ENCODE measurements at regions not wholly inside any gene's neighbourhood (a gene's known extent, or its start where the extent isn't known, plus 50 kb on each side); places are given as distances from the start of the nearest gene placed in this dataset.

DNA sequence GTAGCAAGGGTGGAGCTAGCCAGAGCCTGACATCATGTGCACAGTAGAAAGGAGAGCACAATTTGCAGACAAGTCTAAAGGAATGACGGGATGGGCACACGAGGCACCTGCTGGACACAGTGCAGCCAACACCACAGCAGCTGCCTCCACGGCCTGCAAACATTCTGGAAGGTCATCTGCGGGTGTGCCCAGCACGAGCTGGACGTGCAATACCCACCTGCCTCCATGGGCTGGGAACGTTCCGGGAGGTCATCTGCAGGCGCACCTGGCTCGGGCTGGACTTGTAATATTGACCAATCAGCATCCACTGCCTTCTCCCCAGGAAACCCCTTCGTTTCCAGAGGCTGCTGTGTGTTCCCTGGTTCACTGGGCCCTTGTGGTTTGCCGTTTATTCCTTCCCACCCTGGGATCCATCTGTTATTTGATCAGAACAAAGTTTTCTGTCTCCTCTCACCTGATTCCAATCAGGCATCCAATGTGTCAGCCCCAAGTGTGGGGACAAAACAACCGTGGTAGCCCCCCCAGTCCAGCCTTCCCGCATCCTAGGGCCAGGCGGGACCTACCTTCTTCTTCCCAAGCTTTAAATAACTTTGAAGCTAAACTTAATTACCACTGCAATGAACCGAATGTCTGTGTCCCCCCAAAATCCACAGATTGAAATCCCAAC is 243.4 kb upstream of the PPP2R2D start:
- Mint-ChIP-seq H3K4me1 (no peaks in the 10 kb centered on the region), H3K27me3 (ENCODE audit: low read depth in 3 of 3) (peaks cover 7 to 14% (median 8%) of the 10 kb centered on the region in 3 donors), H3K9me3 (peaks cover 1 to 4% (median 2%) of the 10 kb centered on the region in 7 donors), H3K27ac (no peak overlapping the region), H3K4me3 (no peak overlapping the region), H3K36me3 (no peaks in the 10 kb centered on the region)
- Histone ChIP-seq H3K4me3 (replicated peaks in 1 of 3; ENCODE audit: low read depth in 2 of 3, low read length in 3 of 3) (no peak overlapping the region), H2AFZ (ENCODE audit: insufficient read depth, low read depth, low read length, poor library complexity, severe bottlenecking) (no peak overlapping the region), H3K27me3 (ENCODE audit: control insufficient read depth in 2 of 2, insufficient read depth in 2 of 2, low read length in 2 of 2) (peaks cover 0 to 6% of the 10 kb centered on the region in 2 donors), H3K4me2 (replicated peaks; ENCODE audit: extremely low read depth, low read length, poor library complexity, severe bottlenecking) (no peak overlapping the region), H3K27ac (ENCODE audit: low read depth in 1 of 2, low read length in 2 of 2) (no peak overlapping the region), H3K4me1 (ENCODE audit: control insufficient read depth in 1 of 2, insufficient read depth in 2 of 2, low read length in 2 of 2) (no peaks in the 10 kb centered on the region), H3K9ac (ENCODE audit: insufficient read depth, low read length, poor library complexity, severe bottlenecking) (no peak overlapping the region), H4K20me1 (ENCODE audit: insufficient read depth, low read length) (no peaks in the 10 kb centered on the region), H3K79me2 (ENCODE audit: insufficient read depth, low read length) (no peaks in the 10 kb centered on the region), H3K9me3 (replicated peaks in 1 of 2; ENCODE audit: control insufficient read depth in 1 of 2, insufficient read depth in 1 of 2, low read length in 2 of 2) (no peaks in the 10 kb centered on the region), H3K36me3 (replicated peaks in 1 of 2; ENCODE audit: control insufficient read depth in 1 of 2, insufficient read depth in 2 of 2, low read length in 2 of 2) (no peaks in the 10 kb centered on the region)
- TF ChIP-seq, protein P1, sequence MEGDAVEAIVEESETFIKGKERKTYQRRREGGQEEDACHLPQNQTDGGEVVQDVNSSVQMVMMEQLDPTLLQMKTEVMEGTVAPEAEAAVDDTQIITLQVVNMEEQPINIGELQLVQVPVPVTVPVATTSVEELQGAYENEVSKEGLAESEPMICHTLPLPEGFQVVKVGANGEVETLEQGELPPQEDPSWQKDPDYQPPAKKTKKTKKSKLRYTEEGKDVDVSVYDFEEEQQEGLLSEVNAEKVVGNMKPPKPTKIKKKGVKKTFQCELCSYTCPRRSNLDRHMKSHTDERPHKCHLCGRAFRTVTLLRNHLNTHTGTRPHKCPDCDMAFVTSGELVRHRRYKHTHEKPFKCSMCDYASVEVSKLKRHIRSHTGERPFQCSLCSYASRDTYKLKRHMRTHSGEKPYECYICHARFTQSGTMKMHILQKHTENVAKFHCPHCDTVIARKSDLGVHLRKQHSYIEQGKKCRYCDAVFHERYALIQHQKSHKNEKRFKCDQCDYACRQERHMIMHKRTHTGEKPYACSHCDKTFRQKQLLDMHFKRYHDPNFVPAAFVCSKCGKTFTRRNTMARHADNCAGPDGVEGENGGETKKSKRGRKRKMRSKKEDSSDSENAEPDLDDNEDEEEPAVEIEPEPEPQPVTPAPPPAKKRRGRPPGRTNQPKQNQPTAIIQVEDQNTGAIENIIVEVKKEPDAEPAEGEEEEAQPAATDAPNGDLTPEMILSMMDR (IDR thresholded peaks at IDR 0.05), result no peak
- WGBS (ENCODE audit: insufficient coverage), result 79% methylated on average over 13 of the region's 16 CpGs
- intact Hi-C loops (cut with micrococcal nuclease), result no loop called here
- DNase-seq, result no peak

DNA sequence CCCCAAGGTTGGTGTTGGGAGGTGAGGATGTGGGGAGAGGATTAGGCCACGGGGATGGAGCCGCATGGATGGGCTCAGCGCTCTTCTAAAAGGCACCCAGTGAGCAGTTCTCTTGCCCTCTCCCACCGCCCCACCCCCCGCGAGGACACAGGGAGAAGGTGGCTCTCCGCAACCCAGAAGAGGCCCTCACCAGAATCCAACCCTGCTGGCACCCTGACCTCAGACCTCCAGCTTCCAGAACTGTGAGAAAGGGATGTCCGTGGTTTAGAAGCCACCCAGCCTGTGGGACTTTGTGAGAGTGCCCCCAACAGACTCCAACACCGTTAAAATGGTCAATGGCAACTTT is 242.8 kb upstream of the PPP2R2D start:
- H3K4me3 Mint-ChIP-seq, result no peak overlapping the region
- Histone ChIP-seq H3K36me3 (replicated peaks in 1 of 2; ENCODE audit: control insufficient read depth in 1 of 2, insufficient read depth in 2 of 2, low read length in 2 of 2) (no peaks in the 10 kb centered on the region), H2AFZ (ENCODE audit: insufficient read depth, low read depth, low read length, poor library complexity, severe bottlenecking) (no peak overlapping the region), H4K20me1 (ENCODE audit: insufficient read depth, low read length) (no peaks in the 10 kb centered on the region), H3K4me3 (replicated peaks in 1 of 3; ENCODE audit: low read depth in 2 of 3, low read length in 3 of 3) (no peak overlapping the region), H3K9ac (ENCODE audit: insufficient read depth, low read length, poor library complexity, severe bottlenecking) (no peak overlapping the region), H3K4me1 (ENCODE audit: control insufficient read depth in 1 of 2, insufficient read depth in 2 of 2, low read length in 2 of 2) (no peaks in the 10 kb centered on the region), H3K27ac (ENCODE audit: low read depth in 1 of 2, low read length in 2 of 2) (no peak overlapping the region), H3K4me2 (replicated peaks; ENCODE audit: extremely low read depth, low read length, poor library complexity, severe bottlenecking) (no peak overlapping the region), H3K9me3 (replicated peaks in 1 of 2; ENCODE audit: control insufficient read depth in 1 of 2, insufficient read depth in 1 of 2, low read length in 2 of 2) (no peaks in the 10 kb centered on the region), H3K79me2 (ENCODE audit: insufficient read depth, low read length) (no peaks in the 10 kb centered on the region), H3K27me3 (ENCODE audit: control insufficient read depth in 2 of 2, insufficient read depth in 2 of 2, low read length in 2 of 2) (peaks cover 0 to 4% of the 10 kb centered on the region in 2 donors)
- peaks cover 1 to 6% (median 2%) of the 10 kb centered on the region in 7 donors for H3K9me3 Mint-ChIP-seq
- DNase-seq, result no peak
- H3K27ac Mint-ChIP-seq, result no peak overlapping the region
- no peaks in the 10 kb centered on the region for H3K4me1 Mint-ChIP-seq
- peaks cover 5 to 11% (median 5%) of the 10 kb centered on the region in 3 donors for H3K27me3 Mint-ChIP-seq (ENCODE audit: low read depth in 3 of 3)
- WGBS (ENCODE audit: insufficient coverage), result no CpG with 5 or more reads among the region's 9 CpGs
- intact Hi-C loops (cut with micrococcal nuclease), result no loop called here
- no peaks in the 10 kb centered on the region for H3K36me3 Mint-ChIP-seq
- TF ChIP-seq, protein P1 (IDR thresholded peaks at IDR 0.05), result no peak

Measured in CD14-positive monocyte (primary cell).